ENCODE measurements at regions not wholly inside any gene's neighbourhood (a gene's known extent, or its start where the extent isn't known, plus 50 kb on each side); places are given as distances from the start of the nearest gene placed in this dataset.

GRCh38 chr2:235396071-235396846, 97.6 kb upstream of the AGAP1 start:
- H3K9me3 ChIP-seq = no peaks in the 10 kb centered on the region
- H3K36me3 ChIP-seq = no peaks in the 10 kb centered on the region
- DNase-seq (no peak), ATAC-seq (no peak)
- TF ChIP-seq CTCF (IDR thresholded peaks at IDR 0.05) = no peak
- H3K4me1 ChIP-seq = no peaks in the 10 kb centered on the region
- no peak overlapping the region for H3K27ac ChIP-seq
- intact Hi-C loops (cut with DNase I) = no loop called here
- H3K27me3 ChIP-seq (ENCODE audit: low read depth) = peaks cover 6% of the 10 kb centered on the region
- no peak overlapping the region for H3K4me3 ChIP-seq

- intact Hi-C loops (cut with DNase I) = no loop called here
- no peak for TF ChIP-seq CTCF (IDR thresholded peaks at IDR 0.05)
- Histone ChIP-seq H3K27ac (no peak overlapping the region), H3K4me1 (no peaks in the 10 kb centered on the region), H3K9me3 (no peaks in the 10 kb centered on the region), H3K27me3 (ENCODE audit: low read depth) (peaks cover 6% of the 10 kb centered on the region), H3K4me3 (no peak overlapping the region), H3K36me3 (no peaks in the 10 kb centered on the region)
- DNase-seq = no peak
- no peak for ATAC-seq
Observed at GRCh38 chr2:235398321-235398720, 95.5 kb upstream of the AGAP1 start.

GRCh38 chr2:235399895-235400294, 93.9 kb upstream of the AGAP1 start:
- Histone ChIP-seq H3K9me3 (no peaks in the 10 kb centered on the region), H3K27me3 (ENCODE audit: low read depth) (peaks cover 5% of the 10 kb centered on the region), H3K4me3 (no peak overlapping the region), H3K4me1 (no peaks in the 10 kb centered on the region), H3K36me3 (no peaks in the 10 kb centered on the region), H3K27ac (no peak overlapping the region)
- intact Hi-C loops (cut with DNase I) = no loop called here
- ATAC-seq (no peak), DNase-seq (no peak)
- no peak for TF ChIP-seq CTCF (IDR thresholded peaks at IDR 0.05)

GRCh38 chr2:235402422-235402821, 91.4 kb upstream of the AGAP1 start:
- Histone ChIP-seq H3K9me3 (no peaks in the 10 kb centered on the region), H3K27ac (no peak overlapping the region), H3K4me3 (no peak overlapping the region), H3K27me3 (ENCODE audit: low read depth) (no peaks in the 10 kb centered on the region), H3K36me3 (no peaks in the 10 kb centered on the region), H3K4me1 (no peaks in the 10 kb centered on the region)
- TF ChIP-seq CTCF (IDR thresholded peaks at IDR 0.05) = no peak
- ATAC-seq (no peak), DNase-seq (no peak)
- intact Hi-C loops (cut with DNase I) = no loop called here

GRCh38 chr2:235405612-235406361, 88.1 kb upstream of the AGAP1 start:
- intact Hi-C loops (cut with DNase I) = no loop called here
- no peaks in the 10 kb centered on the region for H3K4me1 ChIP-seq
- H3K9me3 ChIP-seq = no peaks in the 10 kb centered on the region
- no peak overlapping the region for H3K4me3 ChIP-seq
- no peaks in the 10 kb centered on the region for H3K27me3 ChIP-seq (ENCODE audit: low read depth)
- no peak for DNase-seq
- ATAC-seq = no peak
- TF ChIP-seq CTCF (IDR thresholded peaks at IDR 0.05) = no peak
- no peak overlapping the region for H3K27ac ChIP-seq
- H3K36me3 ChIP-seq = no peaks in the 10 kb centered on the region
